GM21360 (cell line): ENCODE measurements at regions not wholly inside any gene's neighbourhood (a gene's known extent, or its start where the extent isn't known, plus 50 kb on each side); places are given as distances from the start of the nearest gene placed in this dataset.

Experiments
- ATAC-seq: cut with Tn5 transposase; IDR thresholded peaks from one replicate; pipeline ENCODE4 v1.9.1; 2021; ENCODE audit warnings: mild to moderate bottlenecking, moderate library complexity; ENCODE audit not compliant: unreplicated experiment

GRCh38 chr9:106577121-106577520, 285.8 kb upstream of the ZNF462 start:
- ATAC-seq, result no peak

- no peak for ATAC-seq
Observed at GRCh38 chr9:106580546-106580945, 282.4 kb upstream of the ZNF462 start.

DNA sequence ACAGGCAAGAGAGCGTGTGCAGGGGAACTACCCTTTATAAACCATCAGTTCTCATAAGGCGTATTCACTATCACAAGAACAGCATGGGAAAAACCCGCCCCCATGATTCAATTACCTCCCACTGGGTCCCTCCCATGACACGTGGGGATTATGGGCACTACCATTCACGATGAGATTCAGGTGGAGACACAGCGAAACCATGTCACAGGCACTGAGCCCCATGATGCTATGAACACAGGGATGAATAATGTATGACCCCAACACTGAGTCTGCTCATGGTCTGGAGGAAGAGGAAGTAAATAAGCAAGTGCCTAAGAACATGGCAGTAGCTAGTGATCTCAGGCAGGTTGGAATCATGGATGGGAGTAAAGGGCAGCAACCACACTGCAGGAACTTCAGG, 281.0 kb upstream of the ZNF462 start:
- no peak for ATAC-seq

GRCh38 chr9:106583751-106584150, 279.2 kb upstream of the ZNF462 start:
- ATAC-seq, result no peak

GRCh38 chr9:106587042-106587441, 275.9 kb upstream of the ZNF462 start:
- ATAC-seq, result no peak

- no peak for ATAC-seq
Observed at GRCh38 chr9:106588626-106589025, 274.3 kb upstream of the ZNF462 start.

DNA sequence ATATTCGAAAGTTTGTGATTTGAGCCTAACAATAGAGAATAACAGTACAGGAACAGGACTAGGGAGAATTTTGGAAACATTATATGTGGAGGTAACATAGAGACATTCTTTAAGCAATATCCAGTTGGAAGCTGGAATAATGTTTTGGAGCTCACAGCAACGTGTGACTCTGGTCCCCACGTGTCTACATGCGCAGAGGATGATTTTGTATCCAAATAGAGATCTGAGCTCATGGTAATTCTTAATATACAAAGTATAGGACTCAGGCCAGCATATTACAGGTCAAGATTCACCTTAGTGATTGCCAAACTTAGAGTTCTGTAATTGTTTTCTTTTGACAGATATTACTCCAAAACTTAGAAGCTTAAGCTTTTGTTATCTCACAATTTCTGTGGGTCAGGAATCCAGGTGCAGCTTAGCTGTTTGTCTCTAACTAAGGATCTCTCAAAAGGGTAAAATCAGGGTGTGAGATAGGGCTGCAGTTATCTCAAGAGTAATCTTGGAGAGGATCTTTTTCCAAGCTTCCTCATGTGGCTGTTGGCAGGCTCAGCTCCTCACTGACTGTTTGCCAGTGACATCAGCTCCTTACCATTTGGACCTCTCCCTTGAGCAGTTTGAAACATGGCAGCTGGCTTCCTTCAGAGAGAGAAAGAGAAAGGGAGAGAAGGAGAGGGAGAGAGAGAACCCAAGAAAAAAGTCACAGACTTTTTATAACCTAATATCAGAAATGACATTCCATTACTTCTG, 272.0 kb upstream of the ZNF462 start:
- ATAC-seq, result no peak

GRCh38 chr9:106593201-106593600, 269.8 kb upstream of the ZNF462 start:
- no peak for ATAC-seq

GRCh38 chr9:106596984-106597383, 266.0 kb upstream of the ZNF462 start:
- no peak for ATAC-seq

DNA sequence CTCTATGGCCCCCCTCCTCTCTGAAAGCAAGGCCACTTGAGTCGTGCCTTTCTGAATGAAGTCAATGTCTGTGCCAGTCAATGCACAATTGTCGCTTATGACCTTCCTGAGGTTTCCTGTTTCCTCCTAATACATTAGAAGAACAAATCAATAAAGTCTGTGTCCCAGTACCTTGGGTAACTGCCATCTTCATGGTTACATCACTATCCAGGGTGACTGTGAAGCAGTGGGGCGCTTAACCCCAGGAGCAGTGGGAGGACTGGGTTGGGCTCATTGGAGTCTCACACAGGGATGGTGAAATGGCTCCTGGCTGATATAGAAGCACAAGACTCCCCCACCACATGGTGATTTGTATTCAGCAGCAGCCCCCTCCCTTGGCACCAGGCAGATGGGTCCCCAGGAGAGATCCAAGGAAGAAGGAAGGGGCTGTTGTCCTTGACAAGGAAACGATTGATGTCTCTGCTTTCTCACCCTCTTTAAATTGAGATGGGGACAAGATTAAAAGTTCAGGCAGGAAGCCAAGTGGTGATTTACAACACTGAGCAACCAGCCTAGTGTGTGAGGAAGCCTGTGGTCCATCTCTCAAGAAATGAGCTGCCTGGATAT, 261.9 kb upstream of the ZNF462 start:
- no peak for ATAC-seq

- ATAC-seq, result no peak
Observed at GRCh38 chr9:106602344-106602743, 260.6 kb upstream of the ZNF462 start.

- no peak for ATAC-seq
Observed at GRCh38 chr9:106613250-106613737, 249.7 kb upstream of the ZNF462 start.

GRCh38 chr9:106615118-106615889, 247.7 kb upstream of the ZNF462 start:
- no peak for ATAC-seq

GRCh38 chr9:106616026-106616425, 246.9 kb upstream of the ZNF462 start:
- ATAC-seq, result no peak

DNA sequence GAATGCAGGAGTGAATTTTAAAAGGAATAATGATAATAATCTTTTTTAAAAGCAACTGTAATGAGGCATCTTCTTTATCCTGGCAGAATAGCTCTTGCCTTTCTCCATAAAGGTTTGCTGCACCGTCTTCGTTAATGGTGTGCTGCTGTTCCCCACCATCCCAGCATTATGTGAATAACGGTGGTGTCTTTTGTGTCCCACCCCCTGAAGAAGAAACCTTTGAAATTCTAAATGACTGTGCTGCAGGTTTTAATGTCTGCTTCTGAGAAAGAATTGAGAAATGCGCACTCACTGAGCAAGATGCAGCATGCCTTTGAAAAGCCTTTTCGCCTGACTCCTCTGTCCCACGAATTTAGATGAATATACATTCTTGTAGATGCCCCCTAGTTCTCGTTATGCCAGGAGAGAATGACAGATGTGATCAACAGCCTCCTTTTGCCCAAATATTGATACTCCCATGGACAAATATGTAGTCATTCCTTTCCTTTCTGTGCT, 246.1 kb upstream of the ZNF462 start:
- no peak for ATAC-seq

GRCh38 chr9:106619211-106619610, 243.8 kb upstream of the ZNF462 start:
- ATAC-seq, result no peak

- ATAC-seq, result no peak
Observed at GRCh38 chr9:106620081-106620480, 242.9 kb upstream of the ZNF462 start.

GRCh38 chr9:106620866-106621265, 242.1 kb upstream of the ZNF462 start:
- no peak for ATAC-seq

- ATAC-seq, result no peak
Observed at GRCh38 chr9:106621313-106622163, 241.4 kb upstream of the ZNF462 start.

DNA sequence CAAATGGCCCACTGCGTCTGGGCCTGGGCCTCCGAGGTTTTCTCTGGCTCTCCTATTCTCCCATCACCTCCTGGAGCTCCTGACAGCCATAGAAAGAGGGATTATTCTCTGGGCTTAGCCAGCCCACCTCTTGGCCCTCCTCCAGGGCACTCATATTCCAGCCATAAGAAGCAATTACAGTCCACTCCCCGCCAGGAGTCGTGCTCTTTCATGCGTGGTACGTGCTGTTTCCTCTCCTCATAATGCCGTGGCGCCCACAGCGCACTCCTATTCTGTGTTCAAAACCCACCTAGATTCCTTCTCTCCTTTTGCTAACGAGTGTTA, 240.8 kb upstream of the ZNF462 start:
- no peak for ATAC-seq

- no peak for ATAC-seq
Observed at GRCh38 chr9:106623558-106623957, 239.4 kb upstream of the ZNF462 start.
